Muscle layer of colon (tissue), 2 donors: ENCODE measurements at regions not wholly inside any gene's neighbourhood (a gene's known extent, or its start where the extent isn't known, plus 50 kb on each side); places are given as distances from the start of the nearest gene placed in this dataset.

ENCODE experiments used
- H3K27ac ChIP-seq: one replicate; pipeline ENCODE4 v1.7.0; 2013; ENCODE audit warnings: low read depth, mild to moderate bottlenecking, low read length, moderate library complexity
- H3K27me3 ChIP-seq, 2 donors: one replicate each; pipeline ENCODE4 v1.7.0; 2013; ENCODE audit warnings: low read length in 2 of 2, mild to moderate bottlenecking in 2 of 2; ENCODE audit not compliant: insufficient read depth in 2 of 2, control insufficient read depth in 1 of 2
- H3K36me3 ChIP-seq: one replicate; pipeline ENCODE4 v1.7.0; 2013; ENCODE audit warnings: mild to moderate bottlenecking, low read length; ENCODE audit not compliant: insufficient read depth
- H3K4me1 ChIP-seq: one replicate; pipeline ENCODE4 v1.7.0; 2013; ENCODE audit warnings: mild to moderate bottlenecking, low read length; ENCODE audit not compliant: insufficient read depth
- H3K4me3 ChIP-seq, 2 donors: one replicate each; pipeline ENCODE4 v1.7.0; 2013; ENCODE audit warnings: low read length in 2 of 2, low read depth in 1 of 2, mild to moderate bottlenecking in 1 of 2, moderate library complexity in 1 of 2
- H3K9ac ChIP-seq: one replicate; pipeline ENCODE4 v1.7.0; 2013; ENCODE audit warnings: low read length
- H3K9me3 ChIP-seq: one replicate; pipeline ENCODE4 v1.7.0; 2013; ENCODE audit warnings: mild to moderate bottlenecking, low read length
- donor health status: abdominal sarcoma.
- donor health status: Adenocarcinoma of cecum.

GRCh38 chr3:82261013-82261412, 499.6 kb upstream of the GBE1 start:
- Histone ChIP-seq H3K4me3 (no peak overlapping the region), H3K36me3 (no peaks in the 10 kb centered on the region), H3K9me3 (no peaks in the 10 kb centered on the region), H3K9ac (no peak overlapping the region), H3K27me3 (no peaks in the 10 kb centered on the region), H3K4me1 (no peaks in the 10 kb centered on the region), H3K27ac (no peak overlapping the region)

GRCh38 chr3:82259994-82260393, 498.5 kb upstream of the GBE1 start:
- Histone ChIP-seq H3K27ac (no peak overlapping the region), H3K9ac (no peak overlapping the region), H3K27me3 (no peaks in the 10 kb centered on the region), H3K36me3 (no peaks in the 10 kb centered on the region), H3K4me3 (no peak overlapping the region), H3K9me3 (no peaks in the 10 kb centered on the region), H3K4me1 (no peaks in the 10 kb centered on the region)

- no peaks in the 10 kb centered on the region for H3K27me3 ChIP-seq
- H3K27ac ChIP-seq: no peak overlapping the region
- H3K4me1 ChIP-seq: no peaks in the 10 kb centered on the region
- H3K4me3 ChIP-seq: no peak overlapping the region
- no peak overlapping the region for H3K9ac ChIP-seq
- no peaks in the 10 kb centered on the region for H3K9me3 ChIP-seq
- H3K36me3 ChIP-seq: no peaks in the 10 kb centered on the region
These were observed 478.9 kb upstream of the GBE1 start for GRCh38 chr3:82240322-82240721.

- no peak overlapping the region for H3K9ac ChIP-seq
- no peak overlapping the region for H3K4me3 ChIP-seq
- no peaks in the 10 kb centered on the region for H3K27me3 ChIP-seq
- no peaks in the 10 kb centered on the region for H3K4me1 ChIP-seq
- no peaks in the 10 kb centered on the region for H3K9me3 ChIP-seq
- no peaks in the 10 kb centered on the region for H3K36me3 ChIP-seq
- no peak overlapping the region for H3K27ac ChIP-seq
These were observed 474.8 kb upstream of the GBE1 start for GRCh38 chr3:82236257-82236656.

GRCh38 chr3:82229397-82229796, 468.0 kb upstream of the GBE1 start:
- Histone ChIP-seq H3K27ac (no peak overlapping the region), H3K27me3 (no peaks in the 10 kb centered on the region), H3K4me3 (no peak overlapping the region), H3K9ac (no peak overlapping the region), H3K36me3 (no peaks in the 10 kb centered on the region), H3K4me1 (no peaks in the 10 kb centered on the region), H3K9me3 (no peaks in the 10 kb centered on the region)

GRCh38 chr3:82224661-82225060, 463.2 kb upstream of the GBE1 start:
- Histone ChIP-seq H3K27me3 (no peaks in the 10 kb centered on the region), H3K4me1 (no peaks in the 10 kb centered on the region), H3K4me3 (no peak overlapping the region), H3K27ac (no peak overlapping the region), H3K36me3 (no peaks in the 10 kb centered on the region), H3K9ac (no peak overlapping the region), H3K9me3 (no peaks in the 10 kb centered on the region)

GRCh38 chr3:82222401-82222800, 461.0 kb upstream of the GBE1 start:
- no peaks in the 10 kb centered on the region for H3K4me1 ChIP-seq
- no peak overlapping the region for H3K27ac ChIP-seq
- no peak overlapping the region for H3K9ac ChIP-seq
- no peaks in the 10 kb centered on the region for H3K36me3 ChIP-seq
- no peaks in the 10 kb centered on the region for H3K27me3 ChIP-seq
- no peak overlapping the region for H3K4me3 ChIP-seq
- H3K9me3 ChIP-seq: no peaks in the 10 kb centered on the region

- Histone ChIP-seq H3K27ac (no peak overlapping the region), H3K9me3 (no peaks in the 10 kb centered on the region), H3K27me3 (no peaks in the 10 kb centered on the region), H3K4me1 (no peaks in the 10 kb centered on the region), H3K9ac (no peak overlapping the region), H3K4me3 (no peak overlapping the region), H3K36me3 (no peaks in the 10 kb centered on the region)
These were observed 456.1 kb upstream of the GBE1 start for GRCh38 chr3:82217571-82217970.

- Histone ChIP-seq H3K27me3 (no peaks in the 10 kb centered on the region), H3K27ac (no peak overlapping the region), H3K36me3 (no peaks in the 10 kb centered on the region), H3K9me3 (no peaks in the 10 kb centered on the region), H3K4me3 (no peak overlapping the region), H3K9ac (no peak overlapping the region), H3K4me1 (no peaks in the 10 kb centered on the region)
These were observed 446.7 kb upstream of the GBE1 start for GRCh38 chr3:82208002-82208710.

- H3K9me3 ChIP-seq: no peaks in the 10 kb centered on the region
- no peak overlapping the region for H3K27ac ChIP-seq
- no peak overlapping the region for H3K9ac ChIP-seq
These were observed 440.8 kb upstream of the GBE1 start for GRCh38 chr3:82202269-82202668.

GRCh38 chr3:82201316-82201715, 439.9 kb upstream of the GBE1 start:
- Histone ChIP-seq H3K27ac (no peak overlapping the region), H3K4me3 (no peak overlapping the region), H3K4me1 (no peaks in the 10 kb centered on the region), H3K9me3 (no peaks in the 10 kb centered on the region), H3K36me3 (no peaks in the 10 kb centered on the region), H3K27me3 (no peaks in the 10 kb centered on the region), H3K9ac (no peak overlapping the region)

More at GRCh38 chr3:82202269-82202668, 440.8 kb upstream of the GBE1 start:
- H3K27me3 ChIP-seq: no peaks in the 10 kb centered on the region
- H3K36me3 ChIP-seq: no peaks in the 10 kb centered on the region
- no peak overlapping the region for H3K4me3 ChIP-seq
- H3K4me1 ChIP-seq: no peaks in the 10 kb centered on the region

GRCh38 chr3:82198009-82198408, 436.6 kb upstream of the GBE1 start:
- Histone ChIP-seq H3K4me1 (no peaks in the 10 kb centered on the region), H3K27me3 (no peaks in the 10 kb centered on the region), H3K9ac (no peak overlapping the region), H3K9me3 (no peaks in the 10 kb centered on the region), H3K4me3 (no peak overlapping the region), H3K27ac (no peak overlapping the region), H3K36me3 (no peaks in the 10 kb centered on the region)
